ENCODE measurements at regions not wholly inside any gene's neighbourhood (a gene's known extent, or its start where the extent isn't known, plus 50 kb on each side); places are given as distances from the start of the nearest gene placed in this dataset.

- Histone ChIP-seq H3K4me1 (ENCODE audit: control insufficient read depth, extremely low read depth, insufficient read depth, low read length) (no peaks in the 10 kb centered on the region), H3K9ac (replicated peaks; ENCODE audit: extremely low read depth, insufficient read depth, low read length) (no peak overlapping the region), H3K9me1 (replicated peaks; ENCODE audit: control insufficient read depth, extremely low read depth, insufficient read depth, low read length) (no peaks in the 10 kb centered on the region), H3K27me3 (ENCODE audit: control insufficient read depth in 2 of 2, insufficient read depth in 2 of 2, low read length in 2 of 2) (no peaks in the 10 kb centered on the region), H3K36me3 (ENCODE audit: control insufficient read depth in 2 of 2, extremely low read depth in 1 of 2, insufficient read depth in 2 of 2, low read length in 2 of 2) (no peaks in the 10 kb centered on the region), H3K4me2 (ENCODE audit: insufficient read depth, low read length) (no peak overlapping the region), H3K4me3 (replicated peaks in 1 of 3; ENCODE audit: insufficient read depth in 1 of 3, low read depth in 1 of 3, low read length in 3 of 3) (no peak overlapping the region), H3K27ac (ENCODE audit: insufficient read depth, low read depth, low read length) (no peak overlapping the region), H2AFZ (ENCODE audit: low read depth, low read length) (no peak overlapping the region), H3K9me3 (replicated peaks; ENCODE audit: control insufficient read depth, insufficient read depth, low read length) (peaks cover 1% of the 10 kb centered on the region), H4K20me1 (replicated peaks; ENCODE audit: control insufficient read depth, extremely low read depth, insufficient read depth, low read length) (no peaks in the 10 kb centered on the region), H3K79me2 (ENCODE audit: control insufficient read depth, insufficient read depth, low read length) (no peaks in the 10 kb centered on the region)
- TF ChIP-seq POLR2A (IDR thresholded peaks at IDR 0.05; ENCODE audit: low read depth, low read length), result no peak
- no peak for TF ChIP-seq FOS (IDR thresholded peaks at IDR 0.05; ENCODE audit: borderline replicate concordance, insufficient read depth, low read length)
- TF ChIP-seq JUN (IDR thresholded peaks at IDR 0.05; ENCODE audit: borderline replicate concordance, insufficient read depth, insufficient read length, low read depth), result no peak
- TF ChIP-seq POLR2AphosphoS5 (IDR thresholded peaks at IDR 0.05; ENCODE audit: insufficient read depth, low read depth, low read length), result no peak
- no peak for TF ChIP-seq EZH2 (IDR thresholded peaks at IDR 0.05; ENCODE audit: borderline replicate concordance, low read depth, low read length, severe bottlenecking)
- TF ChIP-seq, protein P1, sequence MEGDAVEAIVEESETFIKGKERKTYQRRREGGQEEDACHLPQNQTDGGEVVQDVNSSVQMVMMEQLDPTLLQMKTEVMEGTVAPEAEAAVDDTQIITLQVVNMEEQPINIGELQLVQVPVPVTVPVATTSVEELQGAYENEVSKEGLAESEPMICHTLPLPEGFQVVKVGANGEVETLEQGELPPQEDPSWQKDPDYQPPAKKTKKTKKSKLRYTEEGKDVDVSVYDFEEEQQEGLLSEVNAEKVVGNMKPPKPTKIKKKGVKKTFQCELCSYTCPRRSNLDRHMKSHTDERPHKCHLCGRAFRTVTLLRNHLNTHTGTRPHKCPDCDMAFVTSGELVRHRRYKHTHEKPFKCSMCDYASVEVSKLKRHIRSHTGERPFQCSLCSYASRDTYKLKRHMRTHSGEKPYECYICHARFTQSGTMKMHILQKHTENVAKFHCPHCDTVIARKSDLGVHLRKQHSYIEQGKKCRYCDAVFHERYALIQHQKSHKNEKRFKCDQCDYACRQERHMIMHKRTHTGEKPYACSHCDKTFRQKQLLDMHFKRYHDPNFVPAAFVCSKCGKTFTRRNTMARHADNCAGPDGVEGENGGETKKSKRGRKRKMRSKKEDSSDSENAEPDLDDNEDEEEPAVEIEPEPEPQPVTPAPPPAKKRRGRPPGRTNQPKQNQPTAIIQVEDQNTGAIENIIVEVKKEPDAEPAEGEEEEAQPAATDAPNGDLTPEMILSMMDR (IDR thresholded peaks at IDR 0.05; ENCODE audit: extremely low read depth in 1 of 2, insufficient read depth in 1 of 2, low read depth in 1 of 2, low read length in 2 of 2), result no peak
- TF ChIP-seq MYC (IDR thresholded peaks at IDR 0.05; ENCODE audit: low read depth, low read length), result no peak
- FAIRE-seq (no peak), DNase-seq (ENCODE audit: low read depth, low spot score) (no peak)
- intact Hi-C loops (cut with micrococcal nuclease), result no loop called here
- POLR2A ChIA-PET, result no interaction called here
- CTCF ChIA-PET, result no interaction called here
- dilution Hi-C loops (cut with MboI; ENCODE audit: extremely low pct_ligation_motif_present, low sequenced_read_pairs), result no loop called here
- BruUV-seq (replicated peaks), result no TSS peak
Observed at GRCh38 chr3:26050776-26051175, 260.9 kb downstream of the OXSM start.

GRCh38 chr3:26058901-26059321 lies 269.0 kb downstream of the OXSM start:
- no peak for TF ChIP-seq MYC (IDR thresholded peaks at IDR 0.05; ENCODE audit: low read depth, low read length)
- TF ChIP-seq POLR2A (IDR thresholded peaks at IDR 0.05; ENCODE audit: low read depth, low read length), result no peak
- TF ChIP-seq EZH2 (IDR thresholded peaks at IDR 0.05; ENCODE audit: borderline replicate concordance, low read depth, low read length, severe bottlenecking), result no peak
- TF ChIP-seq GATA2 (IDR thresholded peaks at IDR 0.05; ENCODE audit: insufficient read depth, insufficient read length, low read depth, low read length), result no peak
- TF ChIP-seq FOS (IDR thresholded peaks at IDR 0.05; ENCODE audit: borderline replicate concordance, insufficient read depth, low read length), result no peak
- TF ChIP-seq JUN (IDR thresholded peaks at IDR 0.05; ENCODE audit: borderline replicate concordance, insufficient read depth, insufficient read length, low read depth), result no peak
- TF ChIP-seq, protein P1 (IDR thresholded peaks at IDR 0.05; ENCODE audit: extremely low read depth in 1 of 2, insufficient read depth in 1 of 2, low read depth in 1 of 2, low read length in 2 of 2), result no peak
- no peak for TF ChIP-seq POLR2AphosphoS5 (IDR thresholded peaks at IDR 0.05; ENCODE audit: insufficient read depth, low read depth, low read length)
- no peak for TF ChIP-seq MAX (IDR thresholded peaks at IDR 0.05; ENCODE audit: insufficient read depth, insufficient read length)
- Histone ChIP-seq H3K27me3 (ENCODE audit: control insufficient read depth in 2 of 2, insufficient read depth in 2 of 2, low read length in 2 of 2) (no peaks in the 10 kb centered on the region), H3K4me1 (ENCODE audit: control insufficient read depth, extremely low read depth, insufficient read depth, low read length) (no peaks in the 10 kb centered on the region), H3K4me3 (replicated peaks in 1 of 3; ENCODE audit: insufficient read depth in 1 of 3, low read depth in 1 of 3, low read length in 3 of 3) (no peak overlapping the region), H3K27ac (ENCODE audit: insufficient read depth, low read depth, low read length) (no peak overlapping the region), H3K9me1 (replicated peaks; ENCODE audit: control insufficient read depth, extremely low read depth, insufficient read depth, low read length) (no peaks in the 10 kb centered on the region), H3K4me2 (ENCODE audit: insufficient read depth, low read length) (no peak overlapping the region), H3K79me2 (ENCODE audit: control insufficient read depth, insufficient read depth, low read length) (no peaks in the 10 kb centered on the region), H4K20me1 (replicated peaks; ENCODE audit: control insufficient read depth, extremely low read depth, insufficient read depth, low read length) (no peaks in the 10 kb centered on the region), H3K9ac (replicated peaks; ENCODE audit: extremely low read depth, insufficient read depth, low read length) (no peak overlapping the region), H2AFZ (ENCODE audit: low read depth, low read length) (no peak overlapping the region), H3K36me3 (ENCODE audit: control insufficient read depth in 2 of 2, extremely low read depth in 1 of 2, insufficient read depth in 2 of 2, low read length in 2 of 2) (no peaks in the 10 kb centered on the region), H3K9me3 (replicated peaks; ENCODE audit: control insufficient read depth, insufficient read depth, low read length) (no peaks in the 10 kb centered on the region)
- ChIA-PET CTCF (interaction anchor here (1.5 kb wide), 1 partner anchor 23 kb away, joined by 3 read pairs; no protein-coding TSS in a partner anchor), POLR2A (no interaction called here)
- dilution Hi-C loops (cut with MboI; ENCODE audit: extremely low pct_ligation_motif_present, low sequenced_read_pairs) (no loop called here), intact Hi-C loops (cut with micrococcal nuclease) (no loop called here)
- BruUV-seq (replicated peaks), result no TSS peak
- FAIRE-seq (no peak), DNase-seq (ENCODE audit: low read depth, low spot score) (no peak)

Measured in endothelial cell of umbilical vein (primary cell).